ENCODE measurements at regions not wholly inside any gene's neighbourhood (a gene's known extent, or its start where the extent isn't known, plus 50 kb on each side); places are given as distances from the start of the nearest gene placed in this dataset.
"Not testable (repeated sequence)": the region's sequence is repeated elsewhere in the genome, so short reads cannot be mapped to it uniquely, and the experiment has no call there.

DNA sequence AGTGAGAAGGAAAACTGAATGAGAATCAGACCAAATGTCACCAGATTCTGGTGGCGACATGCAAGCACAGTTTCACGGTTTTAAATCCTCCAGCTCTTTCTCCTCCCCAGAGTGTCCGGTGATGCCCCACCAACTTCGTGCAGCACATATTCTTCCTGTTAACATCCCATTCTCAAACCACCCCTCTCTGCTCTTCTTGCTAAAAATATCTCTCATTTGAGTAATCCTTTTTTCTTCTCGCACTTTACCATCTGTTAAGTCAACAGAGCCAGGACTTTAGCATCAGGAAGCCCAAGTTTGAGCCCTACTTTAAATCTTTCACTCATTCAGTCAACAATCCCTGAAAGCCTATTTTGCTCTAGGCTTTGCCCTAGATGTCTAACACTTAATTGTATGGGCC, 68.2 kb upstream of the VGLL4 start:
- no peak for DNase-seq

DNA sequence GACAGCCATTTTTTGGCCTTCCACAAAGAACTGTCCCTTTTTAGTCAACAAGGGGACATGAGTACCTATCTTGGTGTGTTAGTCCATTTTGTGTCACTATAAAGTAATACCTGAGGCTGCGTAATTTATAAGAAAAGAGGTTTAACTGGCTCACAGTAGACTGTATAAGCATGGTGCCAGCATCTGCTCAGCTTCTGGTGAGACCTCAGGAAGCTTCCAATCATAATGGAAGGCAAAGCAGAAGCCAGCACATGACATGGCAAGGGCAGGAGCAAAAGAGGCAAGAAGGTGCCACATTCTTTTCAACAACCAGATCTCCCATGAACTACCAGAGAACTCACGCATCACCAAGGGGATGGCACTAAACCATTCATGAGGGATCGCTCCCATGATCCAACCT, 66.1 kb upstream of the VGLL4 start:
- no peak for DNase-seq

DNA sequence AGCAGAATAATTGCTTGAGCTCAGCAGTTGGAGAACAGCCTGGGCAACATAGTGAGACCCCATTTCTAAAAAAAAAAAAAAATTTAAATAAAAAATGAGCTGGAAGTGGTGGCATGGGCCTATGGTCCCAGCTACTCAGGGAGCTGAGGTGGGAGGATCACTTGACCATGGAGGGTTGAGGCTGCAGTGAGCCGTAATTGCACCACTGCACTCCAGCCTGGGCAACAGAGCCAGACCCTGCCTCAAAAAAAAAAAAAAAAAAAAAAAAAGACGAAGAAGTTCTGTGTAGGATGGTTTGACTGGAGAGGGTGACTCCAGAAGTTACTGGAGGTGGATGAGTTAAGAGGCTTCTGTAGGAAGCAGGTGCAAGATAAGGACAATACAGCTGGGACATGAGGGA, 63.4 kb upstream of the VGLL4 start:
- DNase-seq: not testable (repeated sequence)

DNA sequence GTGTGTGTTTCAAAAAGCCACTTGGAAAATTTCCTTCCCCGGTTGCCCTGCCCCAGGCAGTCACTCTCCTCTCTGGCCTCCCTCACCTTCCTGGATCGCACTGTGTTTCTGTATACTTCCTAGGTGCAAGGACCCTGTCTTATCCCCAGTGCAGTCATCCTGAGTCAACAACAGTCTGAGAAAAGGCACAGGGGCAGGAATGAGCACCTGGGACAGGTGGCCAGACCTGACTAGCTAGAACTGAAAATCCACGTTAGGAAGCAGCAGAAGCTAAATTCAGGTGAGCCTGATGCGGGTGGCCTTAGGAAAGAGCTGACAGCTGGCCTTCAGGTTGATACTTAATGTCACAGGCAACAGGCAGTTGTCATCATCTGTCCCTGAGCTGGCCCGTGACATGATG, 62.9 kb upstream of the VGLL4 start:
- no peak for DNase-seq

DNA sequence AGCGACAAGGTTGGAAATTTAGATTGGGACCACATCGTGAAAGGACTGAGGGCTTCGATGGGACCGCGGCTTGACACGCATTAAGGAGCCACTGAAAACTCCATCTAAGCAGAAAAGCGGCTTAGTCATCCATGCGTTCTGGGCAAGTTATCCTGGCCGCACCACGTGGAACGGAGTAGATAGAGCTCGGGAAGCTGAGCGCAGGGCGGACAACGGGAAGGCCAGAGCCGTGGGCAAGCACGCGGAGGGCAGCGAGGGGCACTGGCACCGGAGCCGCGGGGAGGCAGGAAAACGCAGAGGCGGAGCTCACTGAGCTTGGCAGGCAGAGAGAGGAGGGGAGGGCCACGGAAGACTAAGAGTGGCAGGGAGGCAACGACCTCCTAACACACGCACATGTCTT, 61.3 kb upstream of the VGLL4 start:
- no peak for DNase-seq

DNA sequence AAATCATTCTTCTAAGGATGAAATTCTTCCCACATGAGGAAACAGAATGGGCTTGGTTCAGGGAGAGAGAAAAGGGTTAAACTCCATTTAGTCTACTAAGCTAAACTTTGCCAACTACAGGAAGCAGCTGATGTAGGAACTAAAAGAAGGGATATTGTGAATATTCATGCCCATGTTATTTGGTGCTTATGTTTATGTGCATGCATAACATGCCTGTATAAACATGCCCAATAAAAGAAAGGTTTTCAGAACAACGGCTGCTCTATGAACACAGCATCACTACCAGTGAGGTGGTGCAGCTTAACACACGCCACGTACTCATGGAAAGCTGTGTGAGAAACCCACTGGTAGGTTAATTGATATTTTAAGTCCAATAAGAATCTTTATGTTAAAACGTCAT, 59.4 kb upstream of the VGLL4 start:
- no peak for DNase-seq

DNA sequence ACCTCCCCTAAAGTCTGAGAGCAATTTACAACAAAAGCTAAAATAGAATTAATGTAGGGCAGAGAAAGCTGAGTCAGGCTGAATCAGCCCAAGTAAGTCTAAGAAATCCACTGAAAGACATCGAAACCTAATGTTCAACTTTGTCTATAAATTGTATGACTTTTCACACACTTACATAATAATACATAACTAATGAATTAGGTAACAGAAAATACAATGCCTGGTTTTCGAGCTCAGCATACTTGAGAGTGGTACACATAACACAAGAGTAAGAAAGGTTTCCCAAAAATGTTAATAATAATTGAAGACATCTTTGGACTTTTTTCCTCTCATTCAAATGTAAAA, 55.3 kb upstream of the VGLL4 start:
- no peak for DNase-seq

DNA sequence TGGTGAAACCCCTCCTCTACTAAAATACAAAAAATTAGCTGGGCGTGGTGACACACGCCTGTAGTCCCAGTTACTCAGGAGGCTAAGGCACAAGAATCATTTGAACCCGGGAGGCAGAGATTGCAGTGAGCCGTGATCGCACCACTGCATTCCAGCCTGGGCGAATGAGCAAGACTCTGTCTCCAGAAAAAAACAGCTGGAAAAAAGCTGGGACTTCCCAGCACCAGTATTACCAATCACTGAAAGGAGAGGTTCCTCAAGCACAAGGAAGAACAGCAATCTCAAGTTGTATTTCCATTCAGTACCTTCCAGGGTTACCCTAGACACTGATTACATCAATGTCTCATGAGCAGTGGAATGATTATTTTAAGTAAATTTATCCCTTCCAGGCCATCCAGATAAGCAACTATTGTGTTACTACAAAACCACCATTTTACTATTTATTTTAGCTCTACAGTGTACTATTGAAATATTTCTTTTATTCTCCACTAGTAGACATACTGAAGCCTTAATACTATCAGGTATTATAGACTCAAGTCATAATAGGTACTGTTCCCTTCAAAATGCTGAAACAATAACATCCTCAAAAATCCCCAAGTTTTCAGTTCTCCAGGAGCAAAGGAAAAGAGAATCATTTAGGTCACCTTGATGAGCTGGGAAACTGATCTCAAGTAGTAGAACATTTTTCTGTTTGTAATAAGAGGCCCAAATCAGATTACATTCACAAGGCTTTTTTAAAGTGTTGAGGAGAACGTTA, 54.8 kb upstream of the VGLL4 start:
- no peak for DNase-seq

DNA sequence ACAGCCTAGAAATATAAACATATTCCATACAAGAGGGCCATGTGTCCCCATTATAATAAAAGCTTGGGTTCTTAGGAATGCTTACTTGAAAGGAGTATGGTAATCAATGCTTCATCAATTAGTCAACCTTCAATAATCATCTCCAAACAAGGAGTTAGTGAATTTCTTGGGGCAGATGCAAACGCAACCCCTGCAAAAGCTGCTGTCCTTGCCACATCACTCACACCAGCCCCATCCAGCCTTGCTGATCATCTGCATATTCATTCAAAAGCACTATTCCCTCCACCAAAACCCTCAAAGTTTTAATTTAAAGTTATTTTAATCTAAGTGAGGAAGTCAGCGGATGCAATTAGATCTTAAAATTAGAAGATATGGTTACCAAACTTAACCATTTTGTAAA, 54.0 kb upstream of the VGLL4 start:
- no peak for DNase-seq

DNA sequence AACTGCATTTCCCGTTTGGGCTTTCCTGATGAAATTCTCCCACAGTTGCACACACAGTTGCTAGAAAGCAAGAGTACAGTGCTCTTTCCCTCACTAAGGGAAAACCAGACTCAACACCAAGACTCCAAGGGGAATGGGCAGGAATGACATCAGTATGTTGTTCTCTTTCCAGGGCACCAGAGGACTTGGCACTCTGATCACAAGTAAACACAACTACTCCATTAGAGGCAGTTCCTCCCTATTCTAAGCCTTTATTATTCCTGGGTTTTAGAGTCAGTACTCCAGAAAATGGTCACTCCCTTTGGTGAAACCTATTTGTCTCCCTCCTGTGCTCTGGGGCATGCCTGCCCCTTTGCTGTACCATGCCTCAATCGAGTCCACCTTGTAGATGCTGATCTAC, 52.3 kb upstream of the VGLL4 start:
- no peak for DNase-seq
